WERI-Rb-1 (cell line): ENCODE measurements at regions not wholly inside any gene's neighbourhood (a gene's known extent, or its start where the extent isn't known, plus 50 kb on each side); places are given as distances from the start of the nearest gene placed in this dataset.
A peak's percentile ranks its signal among the peaks of the same experiment; 100 is the strongest.

ENCODE experiments used
- DNase-seq: peaks from one replicate; pipeline ENCODE4 v3.0.0-alpha.2; 2020
- H3K27ac ChIP-seq: fragments of 250-450 bp; sonication (Bioruptor Pico); 2 replicates; pipeline ENCODE4 v1.5.1; 2020; ENCODE audit warnings: mild to moderate bottlenecking, moderate library complexity
- H3K27me3 ChIP-seq: fragments of 250-450 bp; sonication (Bioruptor Pico); 2 replicates; pipeline ENCODE4 v1.5.1; 2021; ENCODE audit warnings: mild to moderate bottlenecking, low read depth, moderate library complexity; ENCODE audit not compliant: insufficient read depth, severe bottlenecking
- H3K36me3 ChIP-seq: fragments of 250-450 bp; sonication (Bioruptor Pico); 2 replicates; pipeline ENCODE4 v1.5.1; 2020; ENCODE audit warnings: mild to moderate bottlenecking, moderate library complexity
- H3K4me3 ChIP-seq: 2 replicates; pipeline ENCODE4 v1.5.1; 2011; ENCODE audit warnings: low read depth, mild to moderate bottlenecking, control low read depth, low read length
- H3K9me3 ChIP-seq: fragments of 250-450 bp; sonication (Bioruptor Pico); 2 replicates; pipeline ENCODE4 v1.5.1; 2021; ENCODE audit warnings: mild to moderate bottlenecking, moderate library complexity; ENCODE audit not compliant: severe bottlenecking
- TF ChIP-seq, protein P1 (sequence below): IDR thresholded peaks from 2 replicates; pipeline ENCODE4 v1.5.1; 2011; ENCODE audit warnings: low read depth, mild to moderate bottlenecking, control low read depth, inconsistent platforms, low read length

DNA sequence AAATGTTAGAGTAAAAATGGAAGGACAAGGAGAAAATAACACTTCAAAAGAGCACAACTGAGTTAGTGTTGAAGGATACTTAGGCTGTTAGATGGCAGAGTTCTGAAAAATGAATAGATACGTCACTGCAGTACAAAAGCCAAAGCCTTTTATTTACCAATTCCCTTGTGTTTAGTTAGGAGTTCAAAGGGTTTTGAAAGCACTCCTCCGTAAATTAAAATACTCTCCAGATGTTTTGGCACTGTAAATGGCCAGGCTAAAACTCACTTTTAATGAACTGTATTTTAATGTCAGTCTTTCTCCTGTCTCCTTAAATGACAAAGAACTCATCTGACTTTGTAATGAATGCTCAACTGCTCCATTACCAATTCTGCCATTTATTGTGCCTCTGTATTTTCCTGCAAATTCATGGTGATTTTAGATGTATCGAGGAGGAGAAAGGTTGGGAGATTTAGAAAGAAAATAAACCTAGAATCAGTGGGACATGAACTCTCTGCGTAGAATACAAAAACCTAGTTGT lies 1727.2 kb downstream of the MAT2B start:
- H3K36me3 ChIP-seq: no peaks in the 10 kb centered on the region
- H3K27ac ChIP-seq: no peak overlapping the region
- H3K4me3 ChIP-seq: no peak overlapping the region
- H3K9me3 ChIP-seq: no peaks in the 10 kb centered on the region
- no peaks in the 10 kb centered on the region for H3K27me3 ChIP-seq
- DNase-seq: no peak
- TF ChIP-seq, protein P1, sequence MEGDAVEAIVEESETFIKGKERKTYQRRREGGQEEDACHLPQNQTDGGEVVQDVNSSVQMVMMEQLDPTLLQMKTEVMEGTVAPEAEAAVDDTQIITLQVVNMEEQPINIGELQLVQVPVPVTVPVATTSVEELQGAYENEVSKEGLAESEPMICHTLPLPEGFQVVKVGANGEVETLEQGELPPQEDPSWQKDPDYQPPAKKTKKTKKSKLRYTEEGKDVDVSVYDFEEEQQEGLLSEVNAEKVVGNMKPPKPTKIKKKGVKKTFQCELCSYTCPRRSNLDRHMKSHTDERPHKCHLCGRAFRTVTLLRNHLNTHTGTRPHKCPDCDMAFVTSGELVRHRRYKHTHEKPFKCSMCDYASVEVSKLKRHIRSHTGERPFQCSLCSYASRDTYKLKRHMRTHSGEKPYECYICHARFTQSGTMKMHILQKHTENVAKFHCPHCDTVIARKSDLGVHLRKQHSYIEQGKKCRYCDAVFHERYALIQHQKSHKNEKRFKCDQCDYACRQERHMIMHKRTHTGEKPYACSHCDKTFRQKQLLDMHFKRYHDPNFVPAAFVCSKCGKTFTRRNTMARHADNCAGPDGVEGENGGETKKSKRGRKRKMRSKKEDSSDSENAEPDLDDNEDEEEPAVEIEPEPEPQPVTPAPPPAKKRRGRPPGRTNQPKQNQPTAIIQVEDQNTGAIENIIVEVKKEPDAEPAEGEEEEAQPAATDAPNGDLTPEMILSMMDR: no peak

GRCh38 chr5:165241811-165242210 lies 1736.4 kb downstream of the MAT2B start:
- DNase-seq: no peak
- H3K4me3 ChIP-seq: no peak overlapping the region
- H3K27ac ChIP-seq: no peak overlapping the region
- no peaks in the 10 kb centered on the region for H3K9me3 ChIP-seq
- H3K36me3 ChIP-seq: no peaks in the 10 kb centered on the region
- no peaks in the 10 kb centered on the region for H3K27me3 ChIP-seq
- TF ChIP-seq, protein P1: no peak

GRCh38 chr5:165242646-165243045 lies 1737.2 kb downstream of the MAT2B start:
- H3K4me3 ChIP-seq: no peak overlapping the region
- DNase-seq: no peak
- no peaks in the 10 kb centered on the region for H3K36me3 ChIP-seq
- TF ChIP-seq, protein P1: no peak
- no peaks in the 10 kb centered on the region for H3K27me3 ChIP-seq
- H3K9me3 ChIP-seq: no peaks in the 10 kb centered on the region
- H3K27ac ChIP-seq: no peak overlapping the region

DNA sequence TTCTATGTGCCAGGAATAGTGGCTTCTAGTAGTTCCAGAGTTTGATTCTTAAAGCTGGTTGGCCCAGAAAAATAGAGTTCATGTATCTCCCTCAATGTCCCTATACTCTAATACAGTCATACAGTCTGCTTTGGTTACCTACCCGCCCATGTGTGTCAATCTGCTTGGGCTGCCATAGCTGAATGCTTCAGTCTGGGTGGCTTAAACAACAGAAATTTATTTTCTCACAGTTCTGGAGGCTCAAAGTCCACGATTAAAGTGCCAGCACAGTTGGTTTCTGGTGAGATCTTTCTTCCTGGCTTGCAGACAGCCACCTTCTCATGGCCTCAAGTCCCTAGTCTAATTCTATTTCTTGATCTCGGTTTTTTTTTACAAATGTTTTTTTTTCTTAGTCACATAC lies 1739.0 kb downstream of the MAT2B start:
- H3K9me3 ChIP-seq: no peaks in the 10 kb centered on the region
- no peak overlapping the region for H3K4me3 ChIP-seq
- H3K27ac ChIP-seq: no peak overlapping the region
- no peaks in the 10 kb centered on the region for H3K36me3 ChIP-seq
- no peaks in the 10 kb centered on the region for H3K27me3 ChIP-seq
- no peak for DNase-seq
- TF ChIP-seq, protein P1: no peak

DNA sequence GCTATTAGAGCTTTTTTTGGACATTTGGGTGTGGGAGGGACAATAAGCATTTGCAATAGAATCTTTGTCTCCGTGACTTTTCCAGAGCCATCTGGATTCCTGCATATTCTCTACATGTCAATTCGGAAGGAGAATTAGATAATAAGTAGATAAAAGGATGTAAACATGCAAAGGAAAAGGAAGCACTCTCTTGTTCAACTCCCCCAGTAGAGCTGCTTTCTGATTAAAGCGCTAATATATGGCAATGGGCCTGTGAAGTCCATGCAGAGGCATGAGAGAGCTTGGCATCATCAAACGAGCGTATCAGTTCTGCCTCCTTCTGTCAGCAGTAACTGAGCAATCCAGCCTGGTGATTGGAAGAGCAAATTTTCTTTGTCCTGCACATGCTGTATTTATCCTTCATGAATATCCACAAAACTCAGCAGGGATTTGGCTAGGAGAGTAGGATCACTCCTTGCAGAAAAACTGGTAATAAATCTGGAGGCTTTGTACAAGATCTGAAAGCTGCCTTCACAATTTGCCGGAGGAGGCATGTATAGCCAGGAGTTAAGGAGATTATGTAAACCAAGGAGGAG lies 1752.9 kb downstream of the MAT2B start:
- Histone ChIP-seq H3K27me3 (no peaks in the 10 kb centered on the region), H3K27ac (no peak overlapping the region), H3K9me3 (peaks cover 3% of the 10 kb centered on the region), H3K4me3 (no peak overlapping the region), H3K36me3 (no peaks in the 10 kb centered on the region)
- peak; percentile 28 for DNase-seq
- TF ChIP-seq, protein P1: no peak

GRCh38 chr5:165260426-165260825 lies 1755.0 kb downstream of the MAT2B start:
- no peaks in the 10 kb centered on the region for H3K27me3 ChIP-seq
- no peak for DNase-seq
- peaks cover 3% of the 10 kb centered on the region for H3K9me3 ChIP-seq
- TF ChIP-seq, protein P1: no peak
- no peak overlapping the region for H3K4me3 ChIP-seq
- H3K27ac ChIP-seq: no peak overlapping the region
- H3K36me3 ChIP-seq: no peaks in the 10 kb centered on the region
